ENCODE measurements at regions not wholly inside any gene's neighbourhood (a gene's known extent, or its start where the extent isn't known, plus 50 kb on each side); places are given as distances from the start of the nearest gene placed in this dataset.
A peak's percentile ranks its signal among the peaks of the same experiment; 100 is the strongest.
"Not testable (repeated sequence)": the region's sequence is repeated elsewhere in the genome, so short reads cannot be mapped to it uniquely, and the experiment has no call there.

- no peak for DNase-seq
Measured at GRCh38 chrY:14351590-14351989, 172.7 kb upstream of the NLGN4Y start.

- DNase-seq, result no peak
Measured at GRCh38 chrY:14356154-14356553, 168.2 kb upstream of the NLGN4Y start.

- no peak for DNase-seq
Measured at GRCh38 chrY:14360748-14361500, 163.4 kb upstream of the NLGN4Y start.

- no peak for DNase-seq
Measured at GRCh38 chrY:14373608-14374007, 150.7 kb upstream of the NLGN4Y start.

- DNase-seq, result peak in 1 of 5 experiments; percentile 17
Measured at GRCh38 chrY:14378217-14378616, 146.1 kb upstream of the NLGN4Y start.

- not testable (repeated sequence) for DNase-seq
Measured at GRCh38 chrY:14410549-14411030, 113.7 kb upstream of the NLGN4Y start.

GRCh38 chrY:14411334-14411733, 113.0 kb upstream of the NLGN4Y start:
- DNase-seq, result no peak

- DNase-seq, result no peak
Measured at GRCh38 chrY:14436546-14436945, 87.8 kb upstream of the NLGN4Y start.

GRCh38 chrY:14437626-14438025, 86.7 kb upstream of the NLGN4Y start:
- DNase-seq, result peak in 1 of 5 experiments; percentile 2

GRCh38 chrY:14438395-14438794, 85.9 kb upstream of the NLGN4Y start:
- DNase-seq, result no peak

- DNase-seq, result no peak
Measured at GRCh38 chrY:14444550-14444949, 79.8 kb upstream of the NLGN4Y start.

GRCh38 chrY:14468151-14468683, 56.1 kb upstream of the NLGN4Y start:
- DNase-seq, result peak in 1 of 5 experiments; percentile 62

GRCh38 chrY:14472421-14472820, 51.9 kb upstream of the NLGN4Y start:
- no peak for DNase-seq

- no peak for DNase-seq
Measured at GRCh38 chrY:14473320-14473719, 51.0 kb upstream of the NLGN4Y start.
